Stimulated activated CD8-positive, alpha-beta memory T cell treated with anti-CD3 and anti-CD28 coated beads, Interleukin-4, amount 100 ng/mL, for 48 hours (primary cell): ENCODE measurements at regions not wholly inside any gene's neighbourhood (a gene's known extent, or its start where the extent isn't known, plus 50 kb on each side); places are given as distances from the start of the nearest gene placed in this dataset.
"Not testable (repeated sequence)": the region's sequence is repeated elsewhere in the genome, so short reads cannot be mapped to it uniquely, and the experiment has no call there.

Experiments used
- DNase-seq: peaks from one replicate; pipeline ENCODE4 v3.0.0-alpha.2; 2020

DNA sequence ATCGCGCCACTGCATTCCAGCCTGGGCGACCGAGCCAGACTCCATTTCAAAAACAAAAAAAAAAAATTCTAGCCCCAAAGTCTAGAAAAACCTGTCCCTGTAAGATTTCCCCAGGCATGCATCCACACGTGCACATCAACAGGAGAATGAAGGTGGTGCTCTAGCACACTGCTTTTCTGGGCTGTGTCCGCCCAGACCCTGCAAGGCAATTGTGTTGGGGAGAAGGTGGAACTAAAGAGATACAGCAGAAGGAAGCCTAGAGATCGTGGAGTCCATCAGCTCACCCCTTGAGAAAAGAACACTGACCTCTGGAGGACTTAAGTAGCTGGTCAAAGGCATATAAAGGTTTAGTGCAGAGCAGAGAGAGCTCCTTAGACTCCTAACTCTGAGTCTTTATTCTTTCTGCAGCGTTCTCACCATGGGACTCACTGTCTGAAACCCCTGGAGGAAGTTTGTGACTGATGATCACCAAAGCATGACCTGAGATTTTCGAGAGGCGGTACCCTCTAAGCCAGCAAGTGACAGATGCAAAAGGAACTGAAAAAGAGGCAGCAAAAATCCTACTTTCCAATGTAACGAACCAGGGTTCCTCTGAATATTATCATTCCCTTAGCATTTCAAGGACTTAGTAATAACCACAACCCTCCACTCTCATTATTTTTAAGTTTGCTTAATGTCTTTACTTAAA, 179.8 kb downstream of the MEX3B start:
- DNase-seq = no peak

- no peak for DNase-seq
These were observed 182.7 kb downstream of the MEX3B start for GRCh38 chr15:81863162-81863561.

DNA sequence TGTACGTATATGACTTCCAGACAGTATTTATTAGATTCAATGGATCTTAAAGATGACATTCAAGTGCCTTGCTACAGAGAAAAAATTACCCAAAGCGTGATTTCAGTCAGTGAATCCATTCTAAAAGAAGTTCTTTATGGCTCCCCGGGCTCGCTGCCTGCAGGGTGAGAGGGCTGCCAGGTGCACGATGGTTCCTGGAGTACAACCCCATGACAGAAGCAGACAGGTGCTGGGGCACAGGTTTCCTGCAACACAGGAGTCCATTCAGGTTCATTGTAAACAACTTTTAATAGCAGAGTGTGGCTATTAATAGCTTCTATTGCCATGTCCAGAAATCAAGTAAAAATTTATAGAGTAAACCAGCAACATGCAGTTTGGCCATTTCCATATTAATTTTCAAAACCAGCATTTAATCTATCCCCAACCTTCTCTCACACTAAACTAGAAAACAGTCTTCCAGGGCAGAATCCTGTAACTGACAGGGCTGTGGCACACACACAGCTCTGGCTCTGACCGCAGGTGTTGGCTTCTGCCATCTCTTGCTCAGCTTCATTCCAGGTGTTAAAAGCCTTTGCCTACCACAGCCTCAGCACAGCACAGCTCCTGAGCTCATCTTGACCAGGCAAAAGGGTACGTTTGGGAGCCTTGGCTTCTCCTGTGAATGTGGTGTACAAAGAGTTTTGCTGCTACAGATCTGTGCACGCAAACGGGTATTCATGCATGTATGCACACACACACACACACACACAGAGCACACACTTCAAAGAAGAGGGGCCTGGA, 185.9 kb downstream of the MEX3B start:
- no peak for DNase-seq

GRCh38 chr15:81858586-81858985, 187.2 kb downstream of the MEX3B start:
- no peak for DNase-seq

- DNase-seq = no peak
These were observed 187.7 kb downstream of the MEX3B start for GRCh38 chr15:81858136-81858535.

DNA sequence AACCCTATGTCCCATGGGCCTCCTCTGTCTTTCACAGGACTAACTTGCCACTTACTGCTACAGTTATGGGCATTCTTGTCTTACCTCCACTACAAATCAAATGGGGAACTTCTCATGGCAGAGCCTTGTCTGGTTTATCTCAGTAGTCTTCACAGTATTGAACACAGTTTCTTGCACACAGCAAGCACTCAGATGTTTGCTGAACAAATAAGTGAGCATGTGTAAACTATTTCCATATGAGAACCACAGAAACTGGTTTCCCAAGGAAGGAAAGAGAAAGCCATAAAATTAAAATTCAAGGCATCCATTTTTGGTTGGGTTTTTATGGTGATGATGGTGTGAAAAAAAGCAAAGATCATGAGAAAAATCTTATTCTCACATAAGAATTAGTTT, 189.2 kb downstream of the MEX3B start:
- DNase-seq = no peak

GRCh38 chr15:81856001-81856633, 189.7 kb downstream of the MEX3B start:
- no peak for DNase-seq

DNA sequence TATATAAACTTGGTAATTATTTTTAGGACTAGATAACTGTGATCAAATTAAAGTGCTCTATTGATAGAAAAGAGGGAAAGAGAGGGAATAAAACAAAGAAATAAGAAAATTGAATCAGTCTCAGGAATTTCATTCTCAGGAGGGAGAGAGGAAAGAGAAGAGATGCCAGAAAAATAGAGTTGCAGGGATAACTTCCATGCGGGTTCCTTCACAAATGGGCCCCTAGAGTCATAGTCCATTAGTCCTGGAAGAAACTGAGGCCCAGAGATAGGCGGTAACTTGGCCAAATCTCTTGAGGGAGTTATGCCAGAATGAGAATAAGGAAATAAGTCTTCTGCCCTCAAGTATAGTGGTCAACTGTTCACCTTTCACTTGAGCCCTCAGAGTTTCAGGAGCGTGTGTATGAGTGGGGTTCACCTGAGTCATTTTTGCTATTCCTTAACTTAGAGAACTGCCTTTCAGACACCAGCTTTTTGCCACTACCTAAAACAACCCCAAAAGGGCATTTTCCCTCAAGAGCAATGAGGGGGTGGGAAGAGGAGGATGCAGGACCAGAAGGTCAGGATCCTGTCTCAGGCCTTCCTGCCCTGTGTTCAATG, 192.6 kb downstream of the MEX3B start:
- no peak for DNase-seq

GRCh38 chr15:81852411-81853149, 193.2 kb downstream of the MEX3B start:
- DNase-seq = no peak

DNA sequence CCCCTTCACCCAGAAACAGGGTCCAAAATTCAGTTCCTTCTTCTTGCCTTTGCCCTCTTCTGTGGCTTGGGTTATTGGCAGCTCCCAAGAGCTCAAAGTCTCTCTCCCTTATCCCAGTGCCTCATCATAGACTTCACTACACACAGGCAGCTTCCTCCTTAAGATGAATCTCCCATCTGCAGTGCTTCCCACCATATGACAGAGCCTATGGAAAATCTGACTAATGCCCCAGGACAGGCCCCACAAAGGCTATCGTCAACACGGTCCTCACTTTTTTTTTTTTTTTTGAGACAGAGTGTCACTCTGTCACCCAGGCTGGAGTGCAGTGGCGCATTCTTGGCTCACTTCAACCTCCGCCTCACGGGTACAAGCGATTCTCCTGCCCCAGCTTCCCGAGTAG, 194.1 kb downstream of the MEX3B start:
- DNase-seq = no peak

- no peak for DNase-seq
These were observed 194.5 kb downstream of the MEX3B start for GRCh38 chr15:81851325-81851724.

- no peak for DNase-seq
These were observed 196.5 kb downstream of the MEX3B start for GRCh38 chr15:81849289-81849688.

GRCh38 chr15:81848701-81849100, 197.1 kb downstream of the MEX3B start:
- DNase-seq = no peak

GRCh38 chr15:81843757-81844407, 201.9 kb downstream of the MEX3B start:
- DNase-seq = no peak

GRCh38 chr15:81843226-81843625, 202.6 kb downstream of the MEX3B start:
- DNase-seq = no peak

GRCh38 chr15:81839387-81839786, 206.4 kb downstream of the MEX3B start:
- no peak for DNase-seq

DNA sequence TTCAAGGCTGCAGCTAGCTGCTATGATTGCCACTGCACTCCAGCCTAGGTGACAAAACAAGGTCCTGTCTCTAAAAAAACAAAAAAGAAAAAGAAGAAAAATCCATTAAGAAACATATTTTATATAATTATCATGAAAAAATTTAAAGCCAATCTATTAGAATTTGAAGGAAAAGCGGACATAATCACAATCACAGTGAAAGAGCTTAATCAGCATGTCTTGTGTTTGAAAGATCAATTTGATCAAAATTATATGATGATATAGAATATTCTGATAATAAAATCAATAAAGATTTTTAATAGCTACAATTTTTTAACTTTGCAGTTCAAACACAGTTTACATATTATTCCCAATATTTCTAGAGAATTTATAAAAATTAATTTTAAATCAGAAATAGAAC, 210.1 kb downstream of the MEX3B start:
- DNase-seq = no peak

- no peak for DNase-seq
These were observed 215.3 kb downstream of the MEX3B start for GRCh38 chr15:81830520-81830919.

- no peak for DNase-seq
These were observed 215.9 kb downstream of the MEX3B start for GRCh38 chr15:81829918-81830317.

DNA sequence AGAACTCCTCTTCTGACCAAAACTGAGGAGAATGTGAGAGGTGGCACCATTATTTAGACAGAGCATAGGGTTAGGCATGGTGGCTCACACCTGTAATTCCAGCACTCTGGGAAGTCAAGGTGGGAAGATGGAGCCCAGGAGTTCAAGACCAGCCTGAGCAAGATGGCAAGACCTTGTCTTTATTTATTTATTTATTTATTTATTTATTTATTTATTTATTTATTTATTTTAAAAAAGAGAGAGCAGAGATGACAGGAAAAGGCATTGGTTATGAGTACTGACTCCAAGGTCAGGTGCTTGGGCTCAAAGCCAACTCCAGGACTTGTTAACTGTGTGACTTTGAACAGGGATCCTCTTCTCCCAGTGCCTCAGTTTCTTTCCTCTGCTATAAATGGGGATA, 217.7 kb downstream of the MEX3B start:
- DNase-seq = no peak

DNA sequence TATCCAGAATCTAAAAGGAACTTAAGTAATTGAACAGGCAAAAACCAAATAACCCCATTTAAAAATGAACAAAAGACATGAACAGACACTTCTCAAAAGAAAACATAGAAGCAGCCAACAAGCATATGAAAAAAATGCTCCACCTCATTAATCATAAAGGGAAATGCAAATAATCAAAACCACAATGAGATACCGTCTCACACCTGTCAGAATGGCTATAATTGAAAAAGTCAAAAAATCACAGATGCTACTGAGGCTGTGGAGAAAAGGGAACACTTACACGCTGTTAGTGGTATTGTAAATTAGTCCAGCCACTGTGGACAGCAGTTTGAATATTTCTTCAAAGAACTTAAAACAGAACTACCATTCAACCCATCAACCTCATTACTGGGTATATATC, 220.7 kb downstream of the MEX3B start:
- no peak for DNase-seq

- DNase-seq = not testable (repeated sequence)
These were observed 223.2 kb downstream of the MEX3B start for GRCh38 chr15:81822587-81822986.
